GM12892 (cell line): ENCODE measurements at regions not wholly inside any gene's neighbourhood (a gene's known extent, or its start where the extent isn't known, plus 50 kb on each side); places are given as distances from the start of the nearest gene placed in this dataset.

Experiments
- POLR2A ChIP-seq: IDR thresholded peaks from 2 replicates; pipeline ENCODE4 v1.6.1; 2011; ENCODE audit warnings: low read depth, low read length, control low read depth
- POLR2AphosphoS5 ChIP-seq: IDR thresholded peaks from 2 replicates; pipeline ENCODE4 v1.6.1; 2011; ENCODE audit warnings: low read depth, low read length, control low read depth

- TF ChIP-seq POLR2A, result no peak
- no peak for TF ChIP-seq POLR2AphosphoS5
Measured at GRCh38 chr20:26279238-26279637, 582.6 kb upstream of the ZNF337 start.
